Mesendoderm (in vitro differentiated cells): ENCODE measurements at regions not wholly inside any gene's neighbourhood (a gene's known extent, or its start where the extent isn't known, plus 50 kb on each side); places are given as distances from the start of the nearest gene placed in this dataset.
A peak's percentile ranks its signal among the peaks of the same experiment; 100 is the strongest.

Experiments used
- DNase-seq: peaks from one replicate; pipeline ENCODE4 v3.0.0; 2013
- H2AK5ac ChIP-seq: 2 replicates; pipeline ENCODE4 v1.6.1; 2013; ENCODE audit warnings: low read length, inconsistent platforms
- H2BK120ac ChIP-seq: 2 replicates; pipeline ENCODE4 v1.6.1; 2013; ENCODE audit warnings: low read depth, mild to moderate bottlenecking, low read length, moderate library complexity, mixed read lengths
- H2BK15ac ChIP-seq: replicated peaks from 2 replicates; pipeline ENCODE4 v1.6.1; 2013; ENCODE audit warnings: low read depth, mild to moderate bottlenecking, moderate library complexity
- H2BK5ac ChIP-seq: 2 replicates; pipeline ENCODE4 v1.6.1; 2013; ENCODE audit warnings: low read length, inconsistent platforms
- H3K18ac ChIP-seq: 2 replicates; pipeline ENCODE4 v1.6.1; 2013; ENCODE audit warnings: mild to moderate bottlenecking, low read length, mixed read lengths
- H3K23ac ChIP-seq: one replicate; pipeline ENCODE4 v1.6.1; 2013; ENCODE audit warnings: low read length
- H3K27ac ChIP-seq: 2 replicates; pipeline ENCODE4 v1.5.1; 2013; ENCODE audit warnings: low read depth, mild to moderate bottlenecking, inconsistent platforms, low read length, moderate library complexity
- H3K27me3 ChIP-seq: 2 replicates; pipeline ENCODE4 v1.6.1; 2013; ENCODE audit warnings: low read length, control low read depth, mild to moderate bottlenecking, inconsistent platforms; ENCODE audit not compliant: insufficient read depth, poor library complexity
- H3K36me3 ChIP-seq: 2 replicates; pipeline ENCODE4 v1.6.1; 2013; ENCODE audit warnings: low read length, inconsistent platforms; ENCODE audit not compliant: control insufficient read depth, insufficient read depth
- H3K4ac ChIP-seq: one replicate; pipeline ENCODE4 v1.6.1; 2013; ENCODE audit warnings: low read depth, mild to moderate bottlenecking, low read length, moderate library complexity
- H3K4me1 ChIP-seq: 2 replicates; pipeline ENCODE4 v1.6.1; 2013; ENCODE audit warnings: low read depth, low read length, inconsistent platforms; ENCODE audit not compliant: control insufficient read depth
- H3K4me2 ChIP-seq: 2 replicates; pipeline ENCODE4 v1.6.1; 2013; ENCODE audit warnings: low read length
- H3K4me3 ChIP-seq: 2 replicates; pipeline ENCODE4 v1.5.1; 2013; ENCODE audit warnings: mild to moderate bottlenecking, low read length
- H3K56ac ChIP-seq: one replicate; pipeline ENCODE4 v1.6.1; 2013; ENCODE audit warnings: low read length
- H3K79me1 ChIP-seq: 2 replicates; pipeline ENCODE4 v1.6.1; 2013; ENCODE audit warnings: low read length, inconsistent platforms
- H3K79me2 ChIP-seq: 2 replicates; pipeline ENCODE4 v1.6.1; 2013; ENCODE audit warnings: mild to moderate bottlenecking, low read length; ENCODE audit not compliant: control insufficient read depth, insufficient read depth
- H3K9ac ChIP-seq: 2 replicates; pipeline ENCODE4 v1.6.1; 2013; ENCODE audit warnings: low read length, inconsistent platforms
- H4K5ac ChIP-seq: one replicate; pipeline ENCODE4 v1.6.1; 2013; ENCODE audit warnings: low read length
- H4K8ac ChIP-seq: one replicate; pipeline ENCODE4 v1.6.1; 2013; ENCODE audit warnings: low read depth, mild to moderate bottlenecking, control low read depth, low read length, moderate library complexity
- WGBS: extraction: QIAGEN DNeasy Blood & Tissue Kit; methylation state at CpG from one replicate; pipeline ENCODE4 v1.1.7; 2013; ENCODE audit warnings: low lambda C conversion rate, missing lambda C conversion rate; ENCODE audit not compliant: insufficient coverage; ENCODE audit errors: extremely low coverage; 5-methylcytosine and 5-hydroxymethylcytosine counted together

- H2BK5ac ChIP-seq, result no peak overlapping the region
- H3K27ac ChIP-seq, result no peak overlapping the region
- no peaks in the 10 kb centered on the region for H3K27me3 ChIP-seq
- no peak overlapping the region for H4K8ac ChIP-seq
- no peak overlapping the region for H3K56ac ChIP-seq
- no peaks in the 10 kb centered on the region for H3K79me2 ChIP-seq
- no peak overlapping the region for H4K5ac ChIP-seq
- H3K18ac ChIP-seq, result no peak overlapping the region
- H3K79me1 ChIP-seq, result no peaks in the 10 kb centered on the region
- no peak overlapping the region for H3K23ac ChIP-seq
- no peak overlapping the region for H3K4ac ChIP-seq
- no peak overlapping the region for H2BK120ac ChIP-seq
- no peak overlapping the region for H3K4me3 ChIP-seq
- no peaks in the 10 kb centered on the region for H3K36me3 ChIP-seq
- DNase-seq, result no peak
- no peak overlapping the region for H3K9ac ChIP-seq
- H3K4me1 ChIP-seq, result no peaks in the 10 kb centered on the region
- H2BK15ac ChIP-seq, result no peak overlapping the region
- no peak overlapping the region for H2AK5ac ChIP-seq
- no CpG with 5 or more reads among the region's 5 CpGs for WGBS
- H3K4me2 ChIP-seq, result no peak overlapping the region
These were observed 762.4 kb upstream of the DPPA4 start for GRCh38 chr3:110099711-110100110.

GRCh38 chr3:110101361-110101760, 764.0 kb upstream of the DPPA4 start:
- no peak overlapping the region for H3K9ac ChIP-seq
- H3K18ac ChIP-seq, result no peak overlapping the region
- H3K4ac ChIP-seq, result no peak overlapping the region
- H3K23ac ChIP-seq, result no peak overlapping the region
- H2AK5ac ChIP-seq, result no peak overlapping the region
- H2BK5ac ChIP-seq, result no peak overlapping the region
- H3K27ac ChIP-seq, result no peak overlapping the region
- no peak overlapping the region for H3K56ac ChIP-seq
- no peak overlapping the region for H2BK15ac ChIP-seq
- no peak overlapping the region for H3K4me3 ChIP-seq
- H3K36me3 ChIP-seq, result no peaks in the 10 kb centered on the region
- H3K4me2 ChIP-seq, result no peak overlapping the region
- no peaks in the 10 kb centered on the region for H3K4me1 ChIP-seq
- H4K5ac ChIP-seq, result no peak overlapping the region
- no peak for DNase-seq
- H3K79me1 ChIP-seq, result no peaks in the 10 kb centered on the region
- H2BK120ac ChIP-seq, result no peak overlapping the region
- H4K8ac ChIP-seq, result no peak overlapping the region
- no peaks in the 10 kb centered on the region for H3K27me3 ChIP-seq
- no peaks in the 10 kb centered on the region for H3K79me2 ChIP-seq

GRCh38 chr3:110106805-110107204, 769.5 kb upstream of the DPPA4 start:
- Histone ChIP-seq H3K27ac (no peak overlapping the region), H3K4me1 (no peaks in the 10 kb centered on the region), H3K23ac (no peak overlapping the region), H3K9ac (no peak overlapping the region), H2BK15ac (no peak overlapping the region), H3K4ac (no peak overlapping the region), H3K4me2 (no peak overlapping the region), H3K79me1 (no peaks in the 10 kb centered on the region), H4K8ac (no peak overlapping the region), H2AK5ac (no peak overlapping the region), H2BK120ac (no peak overlapping the region), H2BK5ac (no peak overlapping the region), H3K79me2 (no peaks in the 10 kb centered on the region), H3K18ac (no peak overlapping the region), H3K27me3 (no peaks in the 10 kb centered on the region), H3K36me3 (no peaks in the 10 kb centered on the region), H3K4me3 (no peak overlapping the region), H3K56ac (no peak overlapping the region), H4K5ac (no peak overlapping the region)
- no peak for DNase-seq
- WGBS, result no CpG with 5 or more reads among the region's 1 CpG

- Histone ChIP-seq H3K27me3 (no peaks in the 10 kb centered on the region), H3K18ac (no peak overlapping the region), H3K56ac (no peak overlapping the region), H3K4me3 (no peak overlapping the region), H2BK5ac (no peak overlapping the region), H3K4me1 (no peaks in the 10 kb centered on the region), H3K9ac (no peak overlapping the region), H3K4me2 (no peak overlapping the region), H2AK5ac (no peak overlapping the region), H2BK120ac (no peak overlapping the region), H4K5ac (no peak overlapping the region), H3K4ac (no peak overlapping the region), H4K8ac (no peak overlapping the region), H3K79me1 (no peaks in the 10 kb centered on the region), H3K36me3 (no peaks in the 10 kb centered on the region), H3K27ac (no peak overlapping the region), H2BK15ac (no peak overlapping the region), H3K79me2 (no peaks in the 10 kb centered on the region), H3K23ac (no peak overlapping the region)
- no peak for DNase-seq
- no CpG with 5 or more reads among the region's 1 CpG for WGBS
These were observed 786.6 kb upstream of the DPPA4 start for GRCh38 chr3:110123946-110124345.

GRCh38 chr3:110126065-110126464, 788.7 kb upstream of the DPPA4 start:
- H4K8ac ChIP-seq, result no peak overlapping the region
- H2AK5ac ChIP-seq, result no peak overlapping the region
- no peak overlapping the region for H3K4ac ChIP-seq
- no peaks in the 10 kb centered on the region for H3K36me3 ChIP-seq
- H3K4me3 ChIP-seq, result no peak overlapping the region
- no peak overlapping the region for H3K23ac ChIP-seq
- H4K5ac ChIP-seq, result no peak overlapping the region
- peak overlapping the region; percentile 28 for H3K56ac ChIP-seq
- H2BK5ac ChIP-seq, result peak overlapping the region; percentile 62
- no peak overlapping the region for H2BK120ac ChIP-seq
- no peaks in the 10 kb centered on the region for H3K79me2 ChIP-seq
- no peaks in the 10 kb centered on the region for H3K79me1 ChIP-seq
- no peak overlapping the region for H2BK15ac ChIP-seq
- no CpG with 5 or more reads among the region's 10 CpGs for WGBS
- no peak overlapping the region for H3K4me2 ChIP-seq
- no peak overlapping the region for H3K18ac ChIP-seq
- no peak overlapping the region for H3K27ac ChIP-seq
- H3K9ac ChIP-seq, result no peak overlapping the region
- H3K4me1 ChIP-seq, result no peaks in the 10 kb centered on the region
- no peaks in the 10 kb centered on the region for H3K27me3 ChIP-seq
- no peak for DNase-seq

GRCh38 chr3:110133971-110134370, 796.6 kb upstream of the DPPA4 start:
- no peaks in the 10 kb centered on the region for H3K79me1 ChIP-seq
- no peak overlapping the region for H3K4me2 ChIP-seq
- no peak overlapping the region for H3K4ac ChIP-seq
- H3K4me3 ChIP-seq, result no peak overlapping the region
- H2BK5ac ChIP-seq, result no peak overlapping the region
- H2BK120ac ChIP-seq, result no peak overlapping the region
- WGBS, result no CpG with 5 or more reads among the region's 2 CpGs
- H3K79me2 ChIP-seq, result no peaks in the 10 kb centered on the region
- DNase-seq, result peak; percentile 14
- H3K36me3 ChIP-seq, result no peaks in the 10 kb centered on the region
- no peak overlapping the region for H3K27ac ChIP-seq
- H3K56ac ChIP-seq, result no peak overlapping the region
- H3K27me3 ChIP-seq, result no peaks in the 10 kb centered on the region
- H4K8ac ChIP-seq, result no peak overlapping the region
- H3K9ac ChIP-seq, result no peak overlapping the region
- no peak overlapping the region for H4K5ac ChIP-seq
- no peak overlapping the region for H2AK5ac ChIP-seq
- H3K23ac ChIP-seq, result no peak overlapping the region
- H3K18ac ChIP-seq, result no peak overlapping the region
- H3K4me1 ChIP-seq, result no peaks in the 10 kb centered on the region
- no peak overlapping the region for H2BK15ac ChIP-seq
